HCT116 (cell line): ENCODE measurements at regions not wholly inside any gene's neighbourhood (a gene's known extent, or its start where the extent isn't known, plus 50 kb on each side); places are given as distances from the start of the nearest gene placed in this dataset.

Experiments used
- ATAC-seq: fragments of 200-7000 bp; cut with Tn5 transposase; 2 replicates; pipeline ENCODE4 v1.9.1; 2020; ENCODE audit warnings: mild to moderate bottlenecking, moderate library complexity
- BruUV-seq: library from RNA; stranded (reverse); fragments of 400-500 nt; replicated peaks from 2 replicates; lab custom pipeline; 2021; lab: Mats Ljungman, UMichigan
- CTCF ChIA-PET: fragments of 300-600 bp; sonication (Branson Sonifier 250); formaldehyde crosslinking; loops from one replicate; lab custom pipeline; 2021; ENCODE audit warnings: antibody characterized with exemption; lab: Charles Lee
- POLR2A ChIA-PET: fragments of 300-600, 350-600 bp; sonication (Branson Sonifier 250); formaldehyde crosslinking; loops from one replicate; lab custom pipeline; 2021; ENCODE audit warnings: antibody characterized with exemption; lab: Charles Lee
- RAD21 ChIA-PET, 2 experiments: fragments of 300-600 bp; sonication (Branson Sonifier 250); formaldehyde crosslinking; loops; one replicate each; lab custom pipeline; 2023; ENCODE audit warnings: low total read pairs in 2 of 2; ENCODE audit not compliant: uncharacterized antibody in 2 of 2, unreplicated experiment in 2 of 2, low non-redundant PET in 1 of 2; lab: Charles Lee
- DNase-seq: peaks from one replicate; pipeline ENCODE4 v3.0.0-alpha.2; 2010; ENCODE audit warnings: low read depth, low spot score
- H2AFZ ChIP-seq: fragments of 200-600 bp; shearing (Covaris generic), sonication (generic); 2 replicates; pipeline ENCODE4 v1.6.1; 2017; ENCODE audit warnings: low read depth, mixed run types, mixed read lengths, antibody characterized with exemption, low read length; ENCODE audit not compliant: poor library complexity, severe bottlenecking
- H3K27ac ChIP-seq: 2 replicates; pipeline ENCODE4 v1.5.1; 2012; ENCODE audit warnings: low read depth, low read length
- H3K27me3 ChIP-seq: fragments of 200-600 bp; sonication (generic); 2 replicates; pipeline ENCODE4 v1.6.1; 2016; ENCODE audit warnings: mixed run types, low read length, mixed read lengths; ENCODE audit not compliant: insufficient read depth
- H3K36me3 ChIP-seq, 2 experiments: fragments of 200-500 bp in 1 of 2; fragments of 200-600 bp in 1 of 2; sonication (Bioruptor generic) in 1 of 2; sonication (generic) in 1 of 2; 2 replicates each; pipeline versions ENCODE4 v1.5.1 to v1.6.1; 2014 to 2016; ENCODE audit warnings: low read length in 2 of 2, inconsistent platforms in 1 of 2, mixed read lengths in 1 of 2, mixed run types in 1 of 2; ENCODE audit not compliant: insufficient read depth in 2 of 2, control insufficient read depth in 1 of 2
- H3K4me1 ChIP-seq, 2 experiments: fragments of 200-600 bp in 1 of 2; sonication (generic) in 1 of 2; 2 replicates each; pipeline versions ENCODE4 v1.5.1 to v1.6.1; 2012 to 2017; ENCODE audit warnings: low read length in 2 of 2, inconsistent platforms in 1 of 2, mild to moderate bottlenecking in 1 of 2, mixed read lengths in 1 of 2, mixed run types in 1 of 2, moderate library complexity in 1 of 2; ENCODE audit not compliant: insufficient read depth in 2 of 2, control insufficient read depth in 1 of 2
- H3K4me2 ChIP-seq: fragments of 200-600 bp; sonication (generic); 2 replicates; pipeline ENCODE4 v1.6.1; 2017; ENCODE audit warnings: mixed run types, low read length, mixed read lengths
- H3K4me3 ChIP-seq, 2 experiments: fragments of 200-600 bp in 1 of 2; sonication (generic) in 1 of 2; replicated peaks in 1 of 2; 2 replicates each; pipeline ENCODE4 v1.5.1; 2011 to 2016; ENCODE audit warnings: low read length in 2 of 2, control low read depth in 1 of 2, low read depth in 1 of 2, mild to moderate bottlenecking in 1 of 2, mixed read lengths in 1 of 2, mixed run types in 1 of 2
- H3K79me2 ChIP-seq: fragments of 200-600 bp; sonication (generic); 2 replicates; pipeline ENCODE4 v1.6.1; 2017; ENCODE audit warnings: mild to moderate bottlenecking, mixed run types, low read length, moderate library complexity, mixed read lengths; ENCODE audit not compliant: insufficient read depth
- H3K9ac ChIP-seq: fragments of 200-600 bp; sonication (generic); 2 replicates; pipeline ENCODE4 v1.6.1; 2016; ENCODE audit warnings: low read length, mixed read lengths
- H3K9me2 ChIP-seq: fragments of 200-600 bp; sonication (generic), shearing (Covaris generic); 2 replicates; pipeline ENCODE4 v1.6.1; 2017; ENCODE audit warnings: mixed run types, mild to moderate bottlenecking, moderate library complexity; ENCODE audit not compliant: insufficient read depth
- H3K9me3 ChIP-seq, 2 experiments: fragments of 200-500 bp in 1 of 2; fragments of 200-600 bp in 1 of 2; sonication (Bioruptor generic) in 1 of 2; sonication (generic) in 1 of 2; 2 replicates each; pipeline ENCODE4 v1.6.1; 2014 to 2017; ENCODE audit warnings: low read length in 2 of 2, mixed read lengths in 2 of 2, inconsistent platforms in 1 of 2, low read depth in 1 of 2, mild to moderate bottlenecking in 1 of 2, mixed run types in 1 of 2, moderate library complexity in 1 of 2; ENCODE audit not compliant: control insufficient read depth in 1 of 2, insufficient read depth in 1 of 2
- H4K20me1 ChIP-seq: fragments of 200-600 bp; sonication (generic), shearing (Covaris generic); 2 replicates; pipeline ENCODE4 v1.6.1; 2017; ENCODE audit warnings: mixed run types, mild to moderate bottlenecking, moderate library complexity; ENCODE audit not compliant: insufficient read depth
- CBX3 ChIP-seq: IDR thresholded peaks from 2 replicates; pipeline ENCODE4 v1.6.1; 2012; ENCODE audit warnings: low read depth
- ELF1 ChIP-seq: IDR thresholded peaks from 2 replicates; pipeline ENCODE4 v1.6.1; 2012; ENCODE audit warnings: low read depth, borderline replicate concordance
- EZH2phosphoT487 ChIP-seq: fragments of 200-600 bp; IDR thresholded peaks from 2 replicates; pipeline ENCODE4 v1.6.1; 2018; ENCODE audit warnings: antibody characterized with exemption, borderline replicate concordance
- FOSL1 ChIP-seq: IDR thresholded peaks from 2 replicates; pipeline ENCODE4 v1.6.1; 2012; ENCODE audit warnings: low read depth
- POLR2A ChIP-seq: IDR thresholded peaks from 2 replicates; pipeline ENCODE4 v1.7.0; 2011; ENCODE audit warnings: borderline replicate concordance; ENCODE audit not compliant: insufficient read depth, insufficient read length; ENCODE audit errors: extremely low read depth
- POLR2AphosphoS5 ChIP-seq: IDR thresholded peaks from 2 replicates; pipeline ENCODE4 v1.6.1; 2011; ENCODE audit warnings: mild to moderate bottlenecking, low read depth, low read length, moderate library complexity
- RAD21 ChIP-seq: IDR thresholded peaks from 2 replicates; pipeline ENCODE4 v1.6.1; 2012; ENCODE audit warnings: low read depth, mild to moderate bottlenecking
- SP1 ChIP-seq: IDR thresholded peaks from 2 replicates; pipeline ENCODE4 v1.6.1; 2012; ENCODE audit warnings: low read depth
- SRF ChIP-seq: IDR thresholded peaks from 2 replicates; pipeline ENCODE4 v1.6.1; 2012; ENCODE audit warnings: low read depth
- YY1 ChIP-seq: IDR thresholded peaks from 2 replicates; pipeline ENCODE4 v1.6.1; 2011; ENCODE audit warnings: low read length, low read depth, moderate library complexity, mild to moderate bottlenecking; ENCODE audit not compliant: insufficient replicate concordance; ENCODE audit errors: extremely low read depth
- ZFX ChIP-seq: fragments of 450-650 bp; IDR thresholded peaks from 2 replicates; pipeline ENCODE4 v1.6.1; 2017
- intact Hi-C: fragments of 100-400 bp; cut with micrococcal nuclease; formaldehyde crosslinking; loops from 2 replicates; pipeline ENCODE4 v1.10.0; 2022

DNA sequence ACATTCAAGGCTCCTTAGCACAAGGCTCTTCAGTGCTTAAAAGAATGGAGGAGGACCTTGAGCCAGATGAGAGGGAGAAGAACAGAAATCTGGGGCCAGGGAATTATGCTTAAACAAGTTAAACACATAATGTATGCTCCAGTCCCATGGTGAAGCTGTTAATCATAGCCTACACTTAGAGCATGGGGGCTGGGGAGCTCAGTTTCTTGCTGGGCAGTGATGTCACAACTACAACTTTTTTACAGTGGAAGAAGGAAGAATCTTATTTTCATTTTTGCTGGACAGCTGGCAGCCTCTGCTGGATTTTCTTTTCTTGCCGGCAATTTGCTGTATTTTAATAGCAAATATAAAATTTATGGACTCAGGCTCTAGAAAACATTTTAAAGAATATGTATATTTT is 432.5 kb downstream of the CD109 start:
- H3K9ac ChIP-seq, result no peak overlapping the region
- no TSS peak for BruUV-seq
- intact Hi-C loops, result no loop called here

DNA sequence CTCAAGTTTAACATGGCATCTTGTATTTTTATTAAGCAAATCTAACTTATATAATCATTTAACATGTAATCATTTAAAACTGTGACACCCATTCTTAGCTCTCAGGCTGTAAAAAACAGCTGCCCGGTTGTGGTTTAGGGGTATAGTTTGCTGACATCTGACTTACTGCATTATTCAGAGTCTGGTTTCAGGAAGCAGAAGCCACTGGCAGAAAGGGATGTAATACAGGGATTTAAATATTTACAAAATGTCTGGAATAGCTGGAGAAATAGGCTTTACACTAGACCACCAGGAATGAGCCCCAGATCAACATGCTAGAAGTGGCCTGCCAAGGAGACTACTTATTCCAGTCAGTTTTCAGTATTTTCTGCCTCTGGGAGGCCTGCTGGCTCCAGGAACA is 421.1 kb downstream of the CD109 start:
- no peaks in the 10 kb centered on the region for H3K9me2 ChIP-seq
- no peaks in the 10 kb centered on the region for H4K20me1 ChIP-seq
- H3K4me2 ChIP-seq, result no peak overlapping the region
- ATAC-seq (no peak), DNase-seq (no peak)
- no peaks in the 10 kb centered on the region for H3K9me3 ChIP-seq
- H3K27me3 ChIP-seq, result no peaks in the 10 kb centered on the region
- H3K4me3 ChIP-seq, result no peak overlapping the region
- no peaks in the 10 kb centered on the region for H3K4me1 ChIP-seq
- H2AFZ ChIP-seq, result no peak overlapping the region
- BruUV-seq, result no TSS peak
- CTCF ChIA-PET, result no interaction called here
- TF ChIP-seq POLR2A (no peak), SRF (no peak), FOSL1 (no peak)
- TF ChIP-seq, all 23 proteins: peak for 0
- intact Hi-C loops, result no loop called here
- Histone ChIP-seq H3K9ac (no peak overlapping the region), H3K36me3 (no peaks in the 10 kb centered on the region), H3K27ac (no peak overlapping the region), H3K79me2 (no peaks in the 10 kb centered on the region)
- RAD21 ChIA-PET, result no interaction called here
- POLR2A ChIA-PET, result no interaction called here

More for the DNA sequence above, 432.5 kb downstream of the CD109 start:
- H3K36me3 ChIP-seq, result no peaks in the 10 kb centered on the region
- H3K9me3 ChIP-seq, result no peaks in the 10 kb centered on the region
- H3K79me2 ChIP-seq, result no peaks in the 10 kb centered on the region
- ChIA-PET RAD21 (no interaction called here), POLR2A (no interaction called here), CTCF (no interaction called here)
- TF ChIP-seq SP1 (no peak), RAD21 (no peak), ZFX (no peak), CBX3 (no peak), ELF1 (no peak), EZH2phosphoT487 (no peak), POLR2AphosphoS5 (no peak), YY1 (no peak)
- no peak overlapping the region for H3K4me2 ChIP-seq
- no peaks in the 10 kb centered on the region for H3K9me2 ChIP-seq
- DNase-seq, result no peak
- no peaks in the 10 kb centered on the region for H4K20me1 ChIP-seq
- H3K27ac ChIP-seq, result no peak overlapping the region
- no peak overlapping the region for H2AFZ ChIP-seq
- H3K27me3 ChIP-seq, result no peaks in the 10 kb centered on the region
- H3K4me3 ChIP-seq, result no peak overlapping the region
- no peaks in the 10 kb centered on the region for H3K4me1 ChIP-seq
- no peak for ATAC-seq
